ENCODE measurements at regions not wholly inside any gene's neighbourhood (a gene's known extent, or its start where the extent isn't known, plus 50 kb on each side); places are given as distances from the start of the nearest gene placed in this dataset.

- intact Hi-C loops (cut with DNase I) = no loop called here
- DNase-seq (ENCODE audit: missing footprints) (no peak), ATAC-seq (no peak)
Measured at GRCh38 chr10:107901076-107901475, 736.6 kb upstream of the SORCS1 start.

GRCh38 chr10:107900131-107900530 is 735.6 kb upstream of the SORCS1 start:
- ATAC-seq (no peak), DNase-seq (ENCODE audit: missing footprints) (no peak)
- intact Hi-C loops (cut with DNase I) = no loop called here

DNA sequence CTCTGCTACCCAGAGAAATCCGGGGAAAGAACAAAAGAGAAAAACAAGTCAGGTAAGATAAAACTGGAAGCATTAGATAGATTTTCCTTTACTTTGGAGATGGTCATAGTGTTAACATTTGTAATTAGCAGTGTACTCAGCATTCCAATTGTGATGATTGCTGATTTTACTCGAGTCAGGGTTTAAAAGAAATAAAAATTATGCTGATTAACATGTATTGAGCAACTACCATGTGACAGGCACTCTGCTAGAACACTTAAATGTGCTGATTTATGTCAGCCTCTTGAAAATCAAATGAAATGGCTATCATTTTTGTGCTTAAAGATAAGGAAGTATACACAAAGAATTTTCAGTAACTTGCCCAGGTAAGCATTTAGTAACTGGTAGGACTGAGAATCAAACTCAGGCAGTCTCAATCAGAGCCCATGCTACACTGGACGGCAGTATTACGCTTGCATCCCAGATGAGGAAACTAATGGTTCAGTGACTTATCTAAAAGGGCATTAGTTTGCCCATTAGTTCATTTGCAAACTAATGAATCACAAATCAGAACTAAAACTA is 735.1 kb upstream of the SORCS1 start:
- intact Hi-C loops (cut with DNase I) = no loop called here
- ATAC-seq = no peak
- no peak for DNase-seq (ENCODE audit: missing footprints)

GRCh38 chr10:107899075-107899474 is 734.6 kb upstream of the SORCS1 start:
- intact Hi-C loops (cut with DNase I) = no loop called here
- ATAC-seq (no peak), DNase-seq (ENCODE audit: missing footprints) (no peak)

DNA sequence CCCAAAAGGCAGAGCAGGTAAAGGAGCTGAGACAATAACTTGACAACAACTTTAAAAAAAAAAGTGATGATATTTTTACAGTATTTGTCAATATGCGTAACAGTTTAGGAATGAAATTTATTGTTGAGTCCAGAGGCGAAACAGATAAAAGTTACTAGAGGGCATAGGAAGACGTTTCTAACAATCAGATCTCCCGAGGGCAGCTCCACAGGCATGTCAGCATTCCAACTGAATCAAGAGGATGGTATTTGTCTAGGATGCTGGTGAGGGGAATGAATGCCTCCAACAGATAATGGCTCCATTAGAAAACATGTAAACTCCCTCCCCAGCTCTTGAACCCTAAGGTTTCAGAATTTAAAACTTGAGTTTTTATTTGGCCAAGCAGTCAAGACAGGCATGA is 733.9 kb upstream of the SORCS1 start:
- DNase-seq (ENCODE audit: missing footprints) (no peak), ATAC-seq (no peak)
- intact Hi-C loops (cut with DNase I) = no loop called here

GRCh38 chr10:107894516-107894915 is 730.0 kb upstream of the SORCS1 start:
- no peak for ATAC-seq
- intact Hi-C loops (cut with DNase I) = no loop called here
- DNase-seq (ENCODE audit: missing footprints) = no peak

GRCh38 chr10:107889105-107889504 is 724.6 kb upstream of the SORCS1 start:
- intact Hi-C loops (cut with DNase I) = no loop called here
- ATAC-seq (no peak), DNase-seq (ENCODE audit: missing footprints) (no peak)

DNA sequence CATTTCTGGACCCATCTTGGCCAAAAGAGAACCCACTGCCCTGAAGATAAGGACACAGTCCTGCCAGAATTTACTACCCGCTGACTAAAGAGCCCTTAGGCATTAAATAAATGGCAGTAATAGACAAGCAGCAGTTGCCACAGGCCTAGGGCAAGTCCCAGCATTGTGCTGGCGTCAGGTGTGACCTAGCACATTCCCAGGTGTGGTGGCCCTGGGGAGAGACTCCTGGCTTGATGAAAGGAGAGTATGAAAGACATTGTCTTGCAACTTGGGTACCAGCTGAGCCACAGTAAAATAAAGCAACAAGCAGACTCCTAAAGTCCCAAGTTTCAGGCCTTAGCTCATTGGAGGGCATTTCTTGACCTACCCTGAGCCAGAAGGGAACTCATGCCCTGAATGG is 715.7 kb upstream of the SORCS1 start:
- no peak for DNase-seq (ENCODE audit: missing footprints)
- intact Hi-C loops (cut with DNase I) = no loop called here
- no peak for ATAC-seq

GRCh38 chr10:107873007-107873406 is 708.5 kb upstream of the SORCS1 start:
- intact Hi-C loops (cut with DNase I) = no loop called here
- ATAC-seq = no peak
- no peak for DNase-seq (ENCODE audit: missing footprints)

DNA sequence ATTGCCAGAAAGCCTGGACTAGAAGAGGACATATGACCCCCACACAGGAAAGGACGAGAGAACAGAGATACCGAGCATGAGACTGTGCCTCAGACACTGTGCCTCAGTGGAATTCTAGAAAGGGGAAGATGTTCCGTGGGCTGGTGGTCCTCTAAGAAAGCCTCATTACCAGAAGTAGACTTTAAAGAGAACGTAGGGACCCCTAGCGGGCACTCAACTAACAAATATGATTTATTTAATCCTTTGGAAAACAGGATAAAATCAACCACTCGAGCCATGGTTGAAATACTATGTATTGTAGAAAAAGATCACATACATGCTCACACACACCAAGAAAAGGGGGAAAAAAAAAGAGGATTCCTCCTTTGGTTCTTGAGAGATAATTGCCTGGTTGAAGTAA is 701.2 kb upstream of the SORCS1 start:
- DNase-seq (ENCODE audit: missing footprints) (no peak), ATAC-seq (no peak)
- intact Hi-C loops (cut with DNase I) = no loop called here

GRCh38 chr10:107859065-107859464 is 694.6 kb upstream of the SORCS1 start:
- intact Hi-C loops (cut with DNase I) = no loop called here
- ATAC-seq (no peak), DNase-seq (ENCODE audit: missing footprints) (no peak)

DNA sequence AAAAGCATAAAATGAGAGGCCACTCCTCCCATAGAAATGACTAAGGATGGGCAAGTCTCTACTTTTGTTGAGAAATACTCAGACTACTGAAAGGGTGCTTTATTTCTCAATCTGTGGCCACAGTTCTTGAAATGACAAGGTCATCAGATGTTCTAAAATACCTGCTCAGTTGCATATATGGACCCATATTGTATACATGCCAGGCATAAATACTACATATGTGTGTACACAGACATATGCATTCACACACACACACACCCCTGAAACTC is 691.5 kb upstream of the SORCS1 start:
- intact Hi-C loops (cut with DNase I) = no loop called here
- no peak for DNase-seq (ENCODE audit: missing footprints)

DNA sequence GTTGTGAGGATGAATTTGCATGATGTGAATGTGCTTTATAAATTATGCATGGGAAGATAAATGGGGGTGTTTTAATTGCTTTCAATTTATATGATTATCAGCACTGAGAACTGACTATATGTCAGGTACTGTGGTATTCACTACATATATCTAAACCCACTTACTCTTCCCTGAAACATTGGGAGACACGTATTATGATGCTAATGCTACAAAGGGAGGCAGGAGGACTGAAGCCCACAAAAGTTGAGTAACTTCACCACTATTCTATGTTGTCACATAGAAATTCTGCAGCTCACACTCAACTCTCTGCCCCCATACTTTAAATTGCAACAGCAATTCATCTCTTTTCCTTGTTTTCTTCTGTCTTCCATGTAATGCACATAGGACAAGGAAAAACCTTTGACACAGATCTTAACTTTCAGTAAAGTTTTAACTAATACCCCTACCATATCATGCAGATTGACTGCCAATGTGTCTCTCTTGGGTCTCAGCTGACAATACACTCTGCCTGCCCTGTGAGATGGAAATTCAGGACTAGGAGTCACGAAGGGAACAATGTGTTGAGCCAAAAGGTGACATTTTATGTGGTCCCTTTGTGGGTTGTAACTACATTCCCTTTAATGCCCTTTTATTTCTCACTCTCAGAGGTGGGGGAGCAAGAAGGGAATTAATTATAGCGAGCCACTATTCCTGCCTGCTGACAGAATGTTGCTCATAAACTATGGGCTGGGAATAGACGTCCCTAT is 691.0 kb upstream of the SORCS1 start:
- ATAC-seq (no peak), DNase-seq (ENCODE audit: missing footprints) (no peak)
- intact Hi-C loops (cut with DNase I) = no loop called here

More for the DNA sequence above, 691.5 kb upstream of the SORCS1 start:
- no peak for ATAC-seq

DNA sequence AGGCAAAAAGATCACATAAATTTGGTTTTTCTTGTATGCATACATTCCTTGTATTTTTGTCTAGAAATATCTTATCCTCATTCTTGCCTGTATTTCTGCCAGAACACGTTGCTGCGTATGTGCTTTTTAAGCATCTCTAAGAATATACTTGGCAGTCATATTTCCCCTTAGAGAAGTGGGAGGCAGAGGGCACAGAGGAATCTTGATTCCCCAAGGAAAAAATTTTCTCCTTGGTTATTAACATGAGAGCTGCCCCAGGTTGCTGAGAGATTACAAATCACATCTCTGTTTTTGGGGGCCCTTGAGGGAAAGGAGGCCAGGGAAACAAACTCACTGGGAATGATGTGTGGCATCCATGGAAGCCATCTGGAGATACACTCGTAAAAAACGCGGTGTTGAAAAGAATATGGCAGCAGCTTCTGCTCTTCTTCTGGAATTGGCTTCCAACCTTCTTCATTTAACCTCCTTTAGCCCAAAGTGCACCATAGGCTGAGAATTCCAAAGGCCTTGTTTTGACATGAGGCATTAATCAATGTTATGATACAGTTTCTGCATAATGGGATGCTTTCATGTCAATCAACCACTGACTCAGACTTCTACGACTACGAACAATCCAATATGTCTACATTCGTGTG is 684.3 kb upstream of the SORCS1 start:
- intact Hi-C loops (cut with DNase I) = no loop called here
- no peak for DNase-seq (ENCODE audit: missing footprints)
- ATAC-seq = no peak

DNA sequence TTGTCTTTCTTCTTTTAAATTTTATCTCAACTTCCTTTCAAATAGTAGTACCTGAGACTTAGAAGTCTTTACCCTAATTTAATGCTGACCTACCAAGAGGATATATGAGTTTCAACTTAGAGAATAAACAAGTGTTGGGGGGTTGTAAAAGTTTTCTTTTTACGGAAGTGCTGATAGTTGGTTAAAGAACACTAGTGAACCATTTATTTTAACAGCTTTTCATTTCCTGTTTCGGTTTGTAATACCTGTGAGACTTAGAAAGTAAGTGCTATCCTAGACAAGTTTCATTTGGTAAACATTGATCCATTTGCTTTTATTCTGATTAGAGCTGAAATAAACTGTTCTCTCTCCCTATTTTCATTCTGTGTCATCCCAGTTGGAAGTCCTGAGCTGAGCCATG is 683.1 kb upstream of the SORCS1 start:
- no peak for ATAC-seq
- intact Hi-C loops (cut with DNase I) = no loop called here
- DNase-seq (ENCODE audit: missing footprints) = no peak

DNA sequence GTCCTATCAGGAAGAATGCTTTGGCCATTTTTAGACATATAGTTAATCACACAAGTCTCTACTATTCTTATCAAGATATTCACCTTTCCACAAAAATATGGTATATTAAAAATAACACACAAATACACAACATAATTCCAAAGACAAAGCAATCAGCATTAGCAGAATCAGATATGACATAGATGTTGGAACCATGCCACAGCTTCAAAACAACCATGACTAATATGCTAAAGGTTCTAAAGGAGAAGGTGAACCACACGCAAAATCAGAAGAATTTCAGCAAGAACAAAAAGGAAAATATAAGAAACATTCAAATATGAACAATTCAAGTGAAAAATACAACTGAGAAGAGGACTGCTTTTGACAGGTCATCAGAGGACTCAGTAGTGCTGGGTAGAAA is 670.2 kb upstream of the SORCS1 start:
- intact Hi-C loops (cut with DNase I) = no loop called here
- ATAC-seq (no peak), DNase-seq (ENCODE audit: missing footprints) (no peak)

GRCh38 chr10:107831772-107832171 is 667.3 kb upstream of the SORCS1 start:
- no peak for DNase-seq (ENCODE audit: missing footprints)
- ATAC-seq = no peak
- intact Hi-C loops (cut with DNase I) = no loop called here

GRCh38 chr10:107829161-107829560 is 664.7 kb upstream of the SORCS1 start:
- no peak for ATAC-seq
- intact Hi-C loops (cut with DNase I) = no loop called here

GRCh38 chr10:107826171-107826570 is 661.7 kb upstream of the SORCS1 start:
- no peak for ATAC-seq

More at GRCh38 chr10:107829161-107829560, 664.7 kb upstream of the SORCS1 start:
- DNase-seq (ENCODE audit: missing footprints) = no peak

GRCh38 chr10:107814865-107815487 is 650.5 kb upstream of the SORCS1 start:
- intact Hi-C loops (cut with DNase I) = loop anchor here (2.0 to 10.0 kb wide), 4 partner anchors 410 to 1190 kb away; no protein-coding TSS in a partner anchor
- no peak for DNase-seq (ENCODE audit: missing footprints)
- no peak for ATAC-seq

More at GRCh38 chr10:107826171-107826570, 661.7 kb upstream of the SORCS1 start:
- DNase-seq (ENCODE audit: missing footprints) = no peak
- intact Hi-C loops (cut with DNase I) = no loop called here

Data from Right ventricle myocardium inferior (tissue), 1 donor.